K562 (cell line): ENCODE measurements at regions not wholly inside any gene's neighbourhood (a gene's known extent, or its start where the extent isn't known, plus 50 kb on each side); places are given as distances from the start of the nearest gene placed in this dataset.

Experiments used
- ATAC-seq: fragments of 200-7000 bp; cut with Tn5 transposase; 3 replicates; pipeline ENCODE4 v1.9.1; 2020; ENCODE audit warnings: moderate library complexity
- BruUV-seq: library from RNA; stranded (reverse); fragments of 400-500 nt; replicated peaks from 2 replicates; lab custom pipeline; 2021; lab: Mats Ljungman, UMichigan
- CTCF ChIA-PET: fragments of 300-600 bp; formaldehyde crosslinking; extraction: SDS; loops from one replicate; lab custom pipeline; 2021; ENCODE audit warnings: low intra/inter-chr PET ratio; lab: Yijun Ruan, JAX
- POLR2A ChIA-PET: fragments of 300-600, 350-650 bp; sonication (Branson Sonifier 250); formaldehyde crosslinking; extraction: SDS; loops from one replicate; lab custom pipeline; 2021; ENCODE audit warnings: antibody characterized with exemption, inconsistent platforms; lab: Yijun Ruan, JAX
- DNase-seq, 4 experiments: peaks; one replicate each; pipeline versions ENCODE4 v3.0.0 to v3.0.0-alpha.2; 2011 to 2018; ENCODE audit warnings: low spot score in 3 of 4, mixed read lengths in 3 of 4; ENCODE audit errors: extremely low read depth in 1 of 4
- FAIRE-seq: peaks from 2 replicates; lab custom pipeline; 2011; peaks lifted over from hg19 to GRCh38; lab: Jason Lieb, UNC
- H2AFZ ChIP-seq: 2 replicates; pipeline ENCODE4 v1.6.0; 2011; ENCODE audit warnings: low read depth, low read length, control low read depth, inconsistent platforms
- H3K27ac ChIP-seq: fragments of 200-600 bp; 3 replicates; pipeline ENCODE4 v1.8.0; 2011; ENCODE audit warnings: low read depth, mild to moderate bottlenecking, control low read depth, inconsistent platforms, low read length, moderate library complexity, mixed read lengths; ENCODE audit errors: extremely low read depth
- H3K27me3 ChIP-seq, 2 experiments: fragments of 300-600 bp in 1 of 2; 2 replicates in 1 of 2; 3 replicates in 1 of 2; pipeline versions ENCODE4 v1.6.0 to v1.8.0; 2011; ENCODE audit warnings: inconsistent platforms in 2 of 2, low read length in 2 of 2, mild to moderate bottlenecking in 1 of 2, mixed read lengths in 1 of 2, moderate library complexity in 1 of 2; ENCODE audit not compliant: control insufficient read depth in 2 of 2, insufficient read depth in 2 of 2
- H3K36me3 ChIP-seq: fragments of 300-600 bp; 3 replicates; pipeline ENCODE4 v1.8.0; 2011; ENCODE audit warnings: mild to moderate bottlenecking, low read length, inconsistent platforms; ENCODE audit not compliant: control insufficient read depth, insufficient read depth
- H3K4me1 ChIP-seq, 2 experiments: fragments of 200-600 bp in 1 of 2; replicated peaks in 1 of 2; 2 replicates in 1 of 2; 3 replicates in 1 of 2; pipeline versions ENCODE4 v1.5.1 to v1.8.0; 2011; ENCODE audit warnings: inconsistent platforms in 2 of 2, low read length in 2 of 2, mild to moderate bottlenecking in 1 of 2, mixed read lengths in 1 of 2, moderate library complexity in 1 of 2; ENCODE audit not compliant: control insufficient read depth in 2 of 2, insufficient read depth in 2 of 2
- H3K4me2 ChIP-seq: 2 replicates; pipeline ENCODE4 v1.6.1; 2011; ENCODE audit warnings: low read length, control low read depth, inconsistent platforms, mixed read lengths; ENCODE audit not compliant: insufficient read depth
- H3K4me3 ChIP-seq: fragments of 200-600 bp; sonication (generic), shearing (Covaris generic); 2 replicates; pipeline ENCODE4 v1.5.1; 2016; ENCODE audit warnings: control low read depth, inconsistent platforms
- H3K79me2 ChIP-seq: fragments of 200-600 bp; 3 replicates; pipeline ENCODE4 v1.8.0; 2011; ENCODE audit warnings: low read length, inconsistent platforms; ENCODE audit not compliant: control insufficient read depth, insufficient read depth
- H3K9ac ChIP-seq, 2 experiments: 2 replicates each; pipeline versions ENCODE4 v1.6.0 to v1.6.1; 2011; ENCODE audit warnings: low read depth in 2 of 2, low read length in 2 of 2, control low read depth in 1 of 2, inconsistent platforms in 1 of 2, mild to moderate bottlenecking in 1 of 2, mixed read lengths in 1 of 2; ENCODE audit not compliant: insufficient read depth in 1 of 2
- H3K9me1 ChIP-seq: one replicate; pipeline ENCODE4 v1.6.0; 2011; ENCODE audit warnings: inconsistent platforms, mild to moderate bottlenecking, low read length, moderate library complexity; ENCODE audit not compliant: control insufficient read depth, insufficient read depth
- H3K9me3 ChIP-seq: replicated peaks from 2 replicates; pipeline ENCODE4 v1.5.1; 2011; ENCODE audit warnings: low read depth, low read length, inconsistent platforms; ENCODE audit not compliant: control insufficient read depth, insufficient read depth
- H4K20me1 ChIP-seq: replicated peaks from 2 replicates; pipeline ENCODE4 v1.6.1; 2011; ENCODE audit warnings: low read length, inconsistent platforms, mixed read lengths; ENCODE audit not compliant: control insufficient read depth, insufficient read depth
- ATF2 ChIP-seq: sonication (generic); formaldehyde crosslinking; IDR thresholded peaks from 2 replicates; pipeline ENCODE4 v1.8.1; 2022; ENCODE audit warnings: missing genetic modification reagents
- CEBPG ChIP-seq, 3 experiments: fragments of 200-800 bp in 1 of 3; sonication (Bioruptor generic) in 1 of 3; sonication (generic) in 1 of 3; formaldehyde crosslinking in 1 of 3; IDR thresholded peaks in 2 of 3; conservative IDR thresholded peaks in 1 of 3; 2 replicates each; pipeline versions ENCODE4 v1.6.1 to v1.8.0; 2016 to 2022; ENCODE audit warnings: missing compliant biosample characterization in 2 of 3, missing genetic modification characterization in 2 of 3, mild to moderate bottlenecking in 1 of 3, missing genetic modification reagents in 1 of 3
- HIVEP1 ChIP-seq: fragments of 250-450 bp; sonication (Bioruptor Pico); IDR thresholded peaks from 2 replicates; pipeline ENCODE4 v1.4.0; 2020; ENCODE audit warnings: mild to moderate bottlenecking
- KAT2B ChIP-seq: IDR thresholded peaks from one replicate; pipeline ENCODE4 v1.6.1; 2012; ENCODE audit warnings: low read depth, mild to moderate bottlenecking, control low read depth, inconsistent platforms, low read length, moderate library complexity
- NCOA4 ChIP-seq: fragments of 450-650 bp; IDR thresholded peaks from 2 replicates; pipeline ENCODE4 v1.6.1; 2018; ENCODE audit warnings: mild to moderate bottlenecking; ENCODE audit not compliant: partially characterized antibody
- NFRKB ChIP-seq: fragments of 450-650 bp; IDR thresholded peaks from 2 replicates; pipeline ENCODE4 v1.6.1; 2016; ENCODE audit warnings: low read depth
- RBM15 ChIP-seq: fragments of 200-400 bp; formaldehyde crosslinking; IDR thresholded peaks from 2 replicates; pipeline ENCODE4 v1.6.1; 2018; ENCODE audit warnings: mild to moderate bottlenecking, low read length, moderate library complexity; ENCODE audit not compliant: insufficient read depth
- SNAPC5 ChIP-seq: fragments of 250-450 bp; sonication (Bioruptor Pico); IDR thresholded peaks from 2 replicates; pipeline ENCODE4 v1.8.0; 2021; ENCODE audit warnings: moderate library complexity, mild to moderate bottlenecking, inconsistent platforms
- ZNF239 ChIP-seq: fragments of 250-450 bp; sonication (Bioruptor Pico); IDR thresholded peaks from 2 replicates; pipeline ENCODE4 v1.4.0; 2020; ENCODE audit warnings: mild to moderate bottlenecking
- ZNF644 ChIP-seq: fragments of 200-800 bp; sonication (Bioruptor generic); IDR thresholded peaks from 2 replicates; pipeline ENCODE4 v1.6.1; 2016; ENCODE audit warnings: low read depth, missing genetic modification characterization, missing compliant biosample characterization
- WGBS: fragments of 100-300 bp; shearing (Covaris generic); methylation state at CpG from one replicate; pipeline ENCODE4 v1.1.6; 2016; ENCODE audit warnings: low coverage, mixed read lengths; ENCODE audit not compliant: insufficient coverage; ENCODE audit errors: missing lambda C conversion rate; 5-methylcytosine and 5-hydroxymethylcytosine counted together
- in situ Hi-C: fragments of 300-500 bp; cut with MboI; formaldehyde crosslinking; loops from 4 replicates; pipeline ENCODE4 v1.15.0; 2018; ENCODE audit warnings: inconsistent platforms, mixed read lengths
- intact Hi-C: fragments of 100-400 bp; cut with micrococcal nuclease; formaldehyde crosslinking; loops from 2 replicates; pipeline ENCODE4 v1.14.2; 2022

- Histone ChIP-seq H3K9me1 (no peaks in the 10 kb centered on the region), H3K27me3 (no peaks in the 10 kb centered on the region)
- DNase-seq = no peak
- no peak for TF ChIP-seq CEBPG (CRISPR knock-in tag; IDR thresholded peaks at IDR 0.05)
- no peak for TF ChIP-seq CEBPG (tag; conservative IDR thresholded peaks at IDR 0.05 in 1 of 2, IDR thresholded peaks at IDR 0.05 in 1 of 2)
- TF ChIP-seq, all 486 proteins: peak for 0
- FAIRE-seq (no peak), ATAC-seq (no peak)
- ChIA-PET CTCF (no interaction called here), POLR2A (no interaction called here)
- Histone ChIP-seq H3K9ac (no peak overlapping the region), H3K27ac (no peak overlapping the region), H3K9me3 (no peaks in the 10 kb centered on the region), H3K36me3 (no peaks in the 10 kb centered on the region), H3K79me2 (no peaks in the 10 kb centered on the region), H3K4me1 (no peaks in the 10 kb centered on the region), H2AFZ (no peak overlapping the region), H3K4me3 (no peak overlapping the region), H4K20me1 (no peaks in the 10 kb centered on the region), H3K4me2 (no peak overlapping the region)
- WGBS = 1% methylated on average over 4 of the region's 4 CpGs
- no TSS peak for BruUV-seq
- intact Hi-C loops (no loop called here), in situ Hi-C loops (no loop called here)
These were observed 658.4 kb upstream of the MBL2 start for GRCh38 chr10:53430974-53431373.

- FAIRE-seq (no peak), ATAC-seq (no peak), DNase-seq (no peak)
- in situ Hi-C loops (no loop called here), intact Hi-C loops (no loop called here)
- TF ChIP-seq SNAPC5 (CRISPR knock-in tag) (no peak), KAT2B (no peak), NFRKB (no peak), RBM15 (no peak), NCOA4 (no peak), ZNF239 (no peak), HIVEP1 (CRISPR knock-in tag) (no peak), ATF2 (CRISPR knock-in tag) (no peak), ZNF644 (tag) (no peak)
- Histone ChIP-seq H3K9me3 (no peaks in the 10 kb centered on the region), H3K36me3 (no peaks in the 10 kb centered on the region), H3K79me2 (no peaks in the 10 kb centered on the region), H3K4me2 (no peak overlapping the region), H3K9me1 (no peaks in the 10 kb centered on the region), H3K27me3 (no peaks in the 10 kb centered on the region), H2AFZ (no peak overlapping the region), H3K4me3 (no peak overlapping the region), H3K27ac (no peak overlapping the region), H3K4me1 (no peaks in the 10 kb centered on the region), H3K9ac (no peak overlapping the region), H4K20me1 (no peaks in the 10 kb centered on the region)
- WGBS = 0% methylated on average over 2 of the region's 2 CpGs
- POLR2A ChIA-PET = interaction anchor here (0.5 kb wide), 1 partner anchor 930 kb away, joined by 3 read pairs; no protein-coding TSS in a partner anchor
- CTCF ChIA-PET = no interaction called here
- no TSS peak for BruUV-seq
These were observed 657.7 kb upstream of the MBL2 start for GRCh38 chr10:53430127-53430891.
